TTC549 (cell line): ENCODE measurements at regions not wholly inside any gene's neighbourhood (a gene's known extent, or its start where the extent isn't known, plus 50 kb on each side); places are given as distances from the start of the nearest gene placed in this dataset.

ENCODE experiments used
- FAIRE-seq: peaks from 2 replicates; lab custom pipeline; 2012; peaks lifted over from hg19 to GRCh38; lab: Jason Lieb, UNC

DNA sequence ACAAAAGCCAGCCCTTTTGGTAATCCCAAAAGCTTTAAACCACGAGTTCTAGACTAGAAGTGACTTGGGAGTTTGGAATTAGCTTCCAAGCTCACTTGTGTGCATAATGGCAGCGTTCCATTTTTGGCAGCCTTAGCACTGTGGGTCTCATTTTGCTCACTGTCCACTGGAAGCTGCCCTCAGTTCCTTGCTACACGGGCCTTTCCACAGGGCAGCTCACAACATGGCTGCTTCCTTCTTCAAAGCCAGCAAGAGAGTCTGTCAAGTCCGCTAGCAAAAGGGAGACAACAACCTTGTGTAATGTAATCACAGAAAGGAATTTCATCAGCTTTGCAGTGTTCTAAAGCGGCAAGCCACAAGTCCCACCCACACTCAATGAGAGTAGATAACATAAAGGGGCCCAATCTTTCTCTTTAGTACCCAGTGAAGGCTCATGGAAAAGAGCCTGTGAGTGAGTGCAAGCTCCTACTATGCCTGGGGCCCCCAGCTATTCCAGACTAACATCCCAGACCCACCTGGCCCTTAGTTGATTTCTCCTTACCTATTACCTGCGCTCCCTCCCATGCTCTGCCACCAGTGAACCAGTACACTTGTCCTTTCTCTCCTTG lies 168.5 kb upstream of the FOXN2 start:
- no peak for FAIRE-seq

DNA sequence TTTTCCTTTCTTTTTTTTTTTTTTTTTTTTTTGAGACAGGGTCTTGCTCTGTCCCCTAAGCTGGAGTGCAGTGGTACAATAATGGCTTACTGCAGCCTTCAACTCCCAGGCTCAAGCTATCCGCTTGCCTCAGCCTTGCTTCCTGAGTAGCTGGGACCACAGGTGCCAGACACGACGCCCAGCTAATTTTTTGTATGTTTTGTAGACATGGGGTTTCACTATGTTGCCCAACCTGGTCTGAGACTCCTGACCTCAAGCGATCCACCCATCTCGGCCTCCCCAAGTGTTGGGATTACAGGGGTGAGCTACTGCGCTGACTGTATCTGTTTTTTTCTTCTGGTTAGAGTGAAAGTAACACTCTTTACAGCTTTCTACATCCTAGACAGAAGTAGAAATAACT lies 167.9 kb upstream of the FOXN2 start:
- FAIRE-seq = no peak

DNA sequence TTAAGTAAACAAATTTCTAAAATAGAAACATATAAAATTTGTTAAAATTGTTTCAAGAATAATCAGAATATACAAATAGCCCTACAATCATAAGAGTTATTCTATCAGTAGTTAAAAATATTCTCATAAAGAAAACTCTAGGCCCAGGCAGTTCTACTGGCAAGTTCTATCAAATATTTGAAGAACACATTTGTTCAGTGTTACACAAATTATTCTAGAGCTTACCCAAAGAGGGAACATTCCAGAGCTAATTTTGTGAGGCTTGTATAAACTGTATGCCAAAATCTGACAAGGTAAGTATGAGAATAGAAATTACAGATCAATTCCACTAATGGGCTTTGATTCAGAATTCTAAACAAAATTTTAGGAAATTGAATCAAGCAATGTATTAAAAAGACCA lies 166.8 kb upstream of the FOXN2 start:
- peak; percentile 38 for FAIRE-seq

DNA sequence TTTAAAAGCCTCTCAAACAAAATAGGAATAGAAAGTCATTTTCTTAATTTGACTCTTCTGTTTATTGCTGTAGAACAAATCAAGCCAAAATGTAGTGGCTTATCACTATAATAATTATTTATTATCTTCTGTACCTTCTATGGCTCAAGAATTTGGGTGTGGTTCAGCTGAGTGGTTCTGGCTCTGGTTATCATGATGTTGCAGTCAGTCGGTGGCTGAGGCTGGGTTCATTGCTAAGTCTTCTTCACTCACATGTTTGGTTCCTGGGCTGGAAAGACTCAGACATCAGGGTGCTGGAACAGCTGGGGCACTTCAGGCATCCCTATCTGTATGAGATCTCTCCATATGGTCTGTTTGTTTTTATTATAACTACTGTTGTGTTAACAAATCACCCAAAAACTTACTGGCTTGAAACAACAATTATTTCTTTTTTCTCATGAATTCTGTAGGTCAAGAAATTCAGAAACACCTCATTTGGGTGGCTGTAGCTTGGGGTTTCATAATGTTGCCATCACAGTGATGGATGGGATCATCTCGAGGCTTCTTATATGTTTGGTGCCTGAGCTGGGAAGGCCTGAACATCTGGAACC lies 165.5 kb upstream of the FOXN2 start:
- no peak for FAIRE-seq

DNA sequence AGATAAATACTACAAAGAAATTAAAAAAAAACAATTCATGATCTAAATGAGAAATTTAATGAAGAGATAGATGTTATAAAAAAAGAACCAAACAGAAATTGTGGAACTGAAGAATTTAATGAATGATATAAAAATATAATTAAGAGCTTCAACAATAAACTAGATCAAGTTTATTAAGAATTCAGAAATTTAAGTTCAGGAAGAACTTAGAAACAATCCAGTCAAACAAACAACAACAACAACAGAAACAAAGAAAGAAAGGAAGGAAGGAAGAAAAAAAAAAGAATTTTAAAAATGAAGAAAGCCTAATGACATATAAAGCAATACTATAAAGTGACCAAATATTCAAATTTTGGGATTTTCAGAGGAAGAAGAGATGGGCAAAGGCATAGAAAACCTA lies 157.3 kb upstream of the FOXN2 start:
- peak; percentile 69 for FAIRE-seq

DNA sequence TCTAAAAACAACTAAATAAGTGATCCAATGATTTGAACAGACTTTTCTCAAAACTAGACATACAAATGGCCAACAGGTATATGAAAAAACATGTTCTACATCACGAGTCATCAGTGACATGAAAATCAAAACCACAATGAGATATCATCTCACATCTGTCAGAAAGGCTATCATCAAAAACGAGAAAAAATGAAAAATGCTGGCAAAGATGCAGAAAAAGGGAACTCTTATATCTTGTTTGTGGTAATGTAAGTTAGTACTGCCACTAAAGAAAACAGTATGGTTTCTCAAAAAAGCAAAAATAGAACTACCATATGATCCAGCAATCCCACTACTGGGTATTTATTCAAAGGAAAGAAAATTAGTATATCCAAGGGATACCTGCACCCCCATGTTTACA lies 152.9 kb upstream of the FOXN2 start:
- no peak for FAIRE-seq

DNA sequence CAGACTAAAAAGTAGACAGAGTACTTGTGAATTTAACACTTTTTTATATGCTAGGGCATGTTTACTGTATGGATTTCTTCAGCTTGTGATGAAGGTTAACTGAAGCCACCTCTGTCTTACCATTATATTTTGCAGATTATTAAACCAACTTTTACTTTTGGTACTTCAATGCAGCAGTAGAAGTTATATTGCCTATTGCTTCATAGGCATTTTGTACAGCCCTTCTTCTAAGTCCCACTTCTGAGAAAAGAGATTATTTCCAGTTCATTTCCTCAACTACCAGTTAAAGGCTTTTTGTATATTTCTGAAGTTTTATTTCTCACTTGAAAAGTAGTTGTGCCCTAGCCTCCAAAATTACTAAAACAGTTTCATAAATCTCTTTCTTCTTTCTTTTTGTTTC lies 151.7 kb upstream of the FOXN2 start:
- FAIRE-seq = no peak

DNA sequence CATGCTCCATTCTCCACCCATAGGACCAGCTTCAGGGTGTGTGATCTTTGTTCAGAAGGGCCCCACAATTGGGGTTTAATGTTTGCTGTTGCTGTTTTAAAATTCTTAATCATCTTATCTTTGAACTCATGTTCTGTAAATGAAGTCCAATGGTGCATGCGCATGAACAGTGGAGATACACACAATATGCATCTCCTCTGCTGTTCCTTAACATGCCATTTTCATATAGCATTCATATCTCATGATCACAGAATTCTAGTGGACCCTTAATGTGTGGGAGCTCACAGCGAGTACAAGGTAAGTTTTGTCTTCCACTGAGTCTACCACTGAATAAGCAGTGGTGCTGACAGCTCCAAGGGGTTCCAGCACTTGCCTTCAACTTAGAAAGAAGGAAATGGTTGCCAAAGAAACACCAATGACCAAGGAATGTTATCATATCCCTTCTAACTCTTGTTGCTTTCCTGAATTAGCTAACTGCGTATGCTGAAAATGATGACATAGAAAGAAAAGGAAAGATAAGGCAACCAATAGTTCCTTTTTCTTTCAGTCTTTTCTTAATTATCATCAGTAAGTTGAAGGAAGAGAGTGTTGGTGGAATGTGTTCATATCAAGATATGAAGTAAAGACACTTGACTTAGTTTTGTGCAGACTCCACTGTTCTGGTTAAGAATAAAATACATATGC lies 149.3 kb upstream of the FOXN2 start:
- no peak for FAIRE-seq

DNA sequence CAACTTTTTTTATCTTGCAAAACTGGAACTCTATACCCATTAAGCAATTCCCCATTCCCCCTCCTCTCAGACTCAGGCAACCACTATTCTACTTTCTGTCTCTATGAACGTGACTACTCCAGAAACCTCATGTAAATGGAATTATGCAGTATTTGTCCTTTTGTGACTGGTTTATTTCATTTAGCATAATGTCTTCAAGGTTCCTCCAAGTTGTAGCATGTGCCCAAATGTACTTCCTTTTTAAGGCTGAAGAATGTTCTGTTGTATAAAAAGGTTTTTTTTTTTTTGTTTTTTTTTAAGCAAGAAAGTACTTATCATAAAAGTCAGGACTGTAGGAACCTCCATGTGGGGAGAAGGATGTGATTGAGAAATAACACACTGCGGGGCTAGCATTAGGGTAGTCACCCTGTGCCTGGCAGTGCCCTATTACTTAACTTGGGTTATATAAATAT lies 145.3 kb upstream of the FOXN2 start:
- no peak for FAIRE-seq

DNA sequence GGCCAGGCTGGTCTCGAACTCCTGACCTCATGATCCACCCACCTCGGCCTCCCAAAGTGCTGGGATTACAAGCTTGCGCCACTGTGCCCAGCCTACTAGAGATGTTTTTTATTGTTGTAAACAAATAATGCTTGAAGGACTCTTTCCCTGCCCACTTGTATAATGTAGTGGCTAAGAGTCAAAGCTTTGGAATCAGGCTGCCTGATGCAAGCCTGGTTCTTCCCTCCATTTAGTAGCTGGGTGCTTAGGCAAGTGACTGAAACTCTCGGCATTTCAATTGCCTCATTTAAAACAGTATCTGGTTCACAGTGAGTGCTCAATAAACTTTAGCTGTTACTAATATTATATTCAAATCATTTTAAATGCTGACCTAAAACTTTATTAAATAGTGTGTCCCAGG lies 144.2 kb upstream of the FOXN2 start:
- FAIRE-seq = no peak

DNA sequence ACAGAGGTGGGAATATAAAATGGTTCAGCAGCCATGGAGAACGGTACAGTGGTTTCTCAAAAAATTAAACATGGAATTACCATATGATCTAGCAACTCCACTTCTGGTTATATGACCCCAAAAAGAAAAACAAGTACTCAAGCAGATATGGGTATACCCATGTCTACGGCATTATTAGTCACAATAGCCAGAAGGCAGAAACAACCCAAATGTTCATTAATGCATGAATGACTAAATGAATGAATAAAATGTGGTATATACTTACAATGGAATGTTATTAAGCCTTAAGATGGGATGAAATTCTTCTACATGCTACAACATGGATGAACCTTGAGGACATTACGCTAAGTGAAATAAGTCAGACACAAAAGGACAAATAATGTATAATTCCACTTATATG lies 141.3 kb upstream of the FOXN2 start:
- FAIRE-seq = no peak

DNA sequence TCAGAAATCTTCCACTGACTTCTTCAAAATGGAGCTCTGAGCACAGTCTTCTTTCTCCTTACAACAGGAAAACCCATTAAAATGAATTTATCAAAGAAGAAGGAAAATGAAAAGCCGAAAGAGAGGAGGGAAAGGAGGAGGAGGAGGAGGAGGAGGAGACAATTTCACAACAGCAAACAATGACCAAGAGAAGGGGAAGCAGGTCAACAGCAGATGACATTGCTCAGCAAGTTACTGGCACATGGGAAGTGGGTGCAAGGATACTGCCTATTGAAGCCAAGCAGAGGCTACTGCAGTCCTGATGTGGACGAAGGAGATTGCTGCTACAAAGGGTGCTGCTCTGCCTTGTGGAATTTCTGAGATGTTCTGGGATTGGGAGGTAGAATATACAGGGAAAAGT lies 140.0 kb upstream of the FOXN2 start:
- no peak for FAIRE-seq

DNA sequence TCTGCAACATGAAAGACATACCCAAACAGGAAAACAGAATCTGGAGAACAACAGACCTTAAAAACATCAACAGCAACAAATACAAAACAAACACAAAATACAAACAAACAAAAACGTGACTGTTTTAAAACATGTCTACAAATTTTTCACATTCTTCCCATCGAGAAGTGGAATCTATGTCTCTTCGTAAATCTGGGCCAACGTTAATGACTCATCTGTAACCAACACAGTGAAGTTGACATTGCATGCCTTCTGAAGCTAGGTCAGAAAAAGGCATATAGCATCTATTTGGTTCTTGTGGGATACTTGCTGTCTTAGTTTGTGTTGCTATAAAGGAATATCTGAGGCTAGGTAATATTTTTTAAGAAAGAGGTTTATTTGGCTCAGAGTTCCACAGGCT lies 139.2 kb upstream of the FOXN2 start:
- FAIRE-seq = no peak

DNA sequence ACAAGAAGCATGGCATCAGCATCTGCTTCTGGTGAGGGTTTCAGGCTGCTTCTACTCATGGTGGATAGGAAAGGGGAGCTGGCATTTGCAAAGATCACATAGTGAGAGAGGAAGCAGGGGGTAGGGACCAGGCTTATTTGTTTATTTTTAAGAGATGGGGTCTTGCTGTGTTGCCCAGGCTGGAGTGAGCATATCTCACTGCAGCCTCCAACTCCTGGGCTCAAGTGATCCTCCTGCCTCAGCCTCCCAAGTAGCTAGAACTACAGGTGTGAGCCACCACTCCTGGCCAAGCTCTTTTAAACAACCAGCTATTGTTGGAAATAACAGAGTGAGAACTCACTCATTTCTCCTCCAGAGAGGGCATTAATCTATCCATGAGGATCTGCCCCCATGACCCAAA lies 138.8 kb upstream of the FOXN2 start:
- no peak for FAIRE-seq

DNA sequence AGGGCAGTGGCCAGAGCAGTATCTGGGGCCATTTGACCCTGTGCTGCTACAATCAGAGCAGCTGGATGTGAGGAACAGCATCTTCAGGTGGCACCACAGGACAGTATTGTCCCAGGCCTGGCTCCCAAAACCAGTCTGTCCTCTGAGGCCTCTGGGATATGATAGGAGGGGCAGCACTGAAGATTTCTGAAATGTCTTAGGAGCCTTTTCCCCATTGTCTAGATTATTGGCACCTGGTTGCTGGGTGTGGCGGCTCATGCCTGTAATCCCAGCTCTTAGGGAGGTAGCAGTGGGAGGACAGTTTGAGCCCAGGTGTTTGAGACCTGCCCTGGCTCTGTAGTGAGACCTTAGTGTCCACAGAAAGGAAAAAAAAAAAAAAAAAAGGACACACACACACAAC lies 137.6 kb upstream of the FOXN2 start:
- no peak for FAIRE-seq

DNA sequence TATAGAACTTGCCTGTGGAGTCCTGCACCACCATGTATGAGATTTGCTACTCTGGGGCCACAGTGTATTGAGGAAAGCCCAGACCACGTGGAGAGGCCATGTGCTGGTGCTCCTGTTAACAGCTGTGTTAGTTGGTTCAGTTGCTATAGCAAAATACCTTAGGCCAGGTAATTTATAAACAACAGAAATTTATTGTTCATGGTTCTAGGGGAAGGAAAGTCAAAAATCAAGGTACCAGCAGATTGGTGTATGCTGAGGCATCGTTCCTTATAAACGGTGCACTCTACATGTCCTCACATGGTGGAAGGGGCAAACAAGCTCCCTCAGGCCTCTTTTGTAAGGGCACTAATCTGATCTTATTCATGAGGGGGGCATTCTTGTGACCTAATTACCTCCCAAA lies 135.9 kb upstream of the FOXN2 start:
- no peak for FAIRE-seq

DNA sequence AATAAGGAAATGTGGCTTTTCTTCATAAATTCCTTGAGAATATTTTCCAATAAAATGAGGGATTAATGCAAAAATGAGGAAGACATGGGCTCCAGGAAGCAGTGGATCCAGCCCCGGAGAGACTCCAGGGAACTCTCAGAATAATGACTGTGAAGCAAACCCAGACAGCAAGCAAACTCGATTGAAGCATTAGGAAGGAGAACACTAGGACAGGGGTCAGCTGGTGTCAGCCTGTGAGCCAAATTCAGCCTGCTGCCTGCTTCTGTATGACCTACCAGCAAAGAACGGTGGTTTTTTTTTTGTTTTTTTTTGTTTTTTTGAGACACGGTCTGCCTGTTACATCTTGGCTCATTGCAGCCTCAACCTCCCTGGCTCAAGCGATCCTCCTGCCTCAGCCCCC lies 133.9 kb upstream of the FOXN2 start:
- FAIRE-seq = no peak

DNA sequence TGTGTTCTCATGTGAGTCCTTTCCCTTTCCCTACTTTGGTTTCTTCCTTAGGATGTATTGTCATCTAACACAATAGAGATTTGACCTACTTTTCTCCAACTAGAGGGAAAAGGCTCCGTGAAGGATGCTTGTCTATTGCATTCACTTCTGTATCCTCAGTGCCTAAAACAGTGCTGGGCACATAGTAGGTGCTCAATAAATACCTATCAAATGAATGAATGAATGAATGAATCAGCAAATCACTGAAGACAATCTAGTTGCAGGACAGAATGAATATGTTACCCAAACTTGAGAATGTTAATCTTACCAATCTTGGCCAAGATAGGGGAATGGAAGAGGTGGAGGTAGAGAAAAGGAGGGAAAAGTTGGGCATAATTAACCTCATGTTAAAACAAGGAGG lies 131.2 kb upstream of the FOXN2 start:
- FAIRE-seq = no peak

DNA sequence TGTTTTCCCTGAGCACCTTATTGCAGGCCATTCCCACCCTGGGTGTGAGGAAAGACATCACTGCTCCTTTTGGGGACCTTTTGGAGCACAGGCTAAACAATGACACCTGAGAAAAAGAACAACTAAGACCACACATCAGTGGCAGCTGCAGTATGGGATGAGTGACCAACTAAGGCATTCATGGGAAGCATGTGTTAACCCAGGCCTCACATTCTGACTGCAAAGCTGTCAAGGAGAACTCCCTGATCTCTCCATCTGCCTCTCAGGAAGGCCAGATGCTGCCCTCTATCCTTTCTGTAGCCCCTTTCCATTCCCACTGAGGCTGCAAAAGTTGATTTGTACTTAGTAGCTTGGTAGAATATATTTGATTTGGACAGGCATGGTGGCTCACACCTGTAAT lies 130.5 kb upstream of the FOXN2 start:
- no peak for FAIRE-seq

DNA sequence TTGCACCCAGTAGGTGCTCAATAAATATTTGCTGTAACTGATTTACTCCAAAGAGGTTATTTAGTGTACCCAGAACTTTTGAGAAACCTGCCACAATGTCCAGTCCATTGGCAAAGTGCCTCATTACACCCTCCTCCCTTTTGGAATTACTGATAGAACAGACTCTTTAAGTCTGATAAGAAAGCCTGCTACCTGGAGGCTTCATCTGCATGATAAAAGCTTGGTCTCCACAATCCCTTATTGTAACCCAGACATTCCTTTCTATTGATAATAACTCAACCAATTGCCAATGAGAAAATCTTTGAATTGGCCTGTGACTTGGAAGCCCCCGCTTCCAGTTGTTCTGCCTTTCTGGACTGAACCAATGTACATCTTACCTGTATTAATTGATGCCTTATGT lies 127.0 kb upstream of the FOXN2 start:
- no peak for FAIRE-seq

DNA sequence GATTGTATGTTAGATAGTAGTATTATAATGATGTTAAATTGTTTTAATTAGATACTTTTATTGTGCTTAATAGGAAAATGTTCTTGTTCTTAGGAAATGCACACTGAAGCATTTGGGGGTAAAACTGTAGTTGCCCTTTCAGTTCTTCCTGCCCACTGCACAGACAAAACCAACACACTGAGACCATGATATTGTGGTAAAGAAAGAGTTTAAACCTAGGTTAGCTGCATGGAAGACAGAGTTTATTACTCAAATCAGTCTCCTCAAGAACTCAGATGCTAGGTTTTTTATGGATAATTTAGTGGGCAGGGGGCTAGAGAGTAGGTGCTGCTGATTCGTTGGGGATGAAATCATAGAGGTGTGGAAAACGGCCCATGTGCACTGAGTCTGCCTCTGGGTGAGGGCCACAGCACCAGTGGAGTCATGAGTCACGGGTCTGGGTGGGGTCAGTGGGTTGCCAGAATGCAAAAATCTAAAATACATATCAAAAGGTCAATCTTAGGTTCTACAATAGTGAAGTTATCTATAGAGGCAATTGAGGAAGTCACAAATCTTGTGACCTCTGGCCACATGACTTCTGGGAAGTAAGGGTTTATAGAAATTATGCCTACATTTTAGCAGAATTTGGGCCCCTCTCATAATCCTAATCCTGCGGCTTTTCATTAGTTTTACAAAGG lies 124.8 kb upstream of the FOXN2 start:
- no peak for FAIRE-seq

DNA sequence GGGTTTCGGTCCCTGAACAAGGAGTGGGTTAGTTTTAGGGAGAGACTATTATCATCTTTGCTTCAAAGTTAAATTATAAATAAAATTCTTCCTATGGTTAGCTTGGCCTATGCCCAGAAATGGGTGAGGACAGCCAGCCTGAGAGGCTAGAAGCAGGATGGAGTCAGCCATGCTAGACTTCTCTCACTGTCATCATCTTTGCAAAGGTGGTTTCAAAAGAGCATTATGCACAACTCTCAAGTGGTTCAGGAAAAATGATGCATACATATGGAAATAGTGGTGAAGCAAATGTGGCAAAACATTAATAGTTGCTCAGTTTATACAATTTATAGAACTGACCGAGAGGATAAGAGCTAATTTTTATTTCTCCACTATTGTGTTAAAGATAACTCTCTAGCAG lies 124.3 kb upstream of the FOXN2 start:
- FAIRE-seq = no peak

DNA sequence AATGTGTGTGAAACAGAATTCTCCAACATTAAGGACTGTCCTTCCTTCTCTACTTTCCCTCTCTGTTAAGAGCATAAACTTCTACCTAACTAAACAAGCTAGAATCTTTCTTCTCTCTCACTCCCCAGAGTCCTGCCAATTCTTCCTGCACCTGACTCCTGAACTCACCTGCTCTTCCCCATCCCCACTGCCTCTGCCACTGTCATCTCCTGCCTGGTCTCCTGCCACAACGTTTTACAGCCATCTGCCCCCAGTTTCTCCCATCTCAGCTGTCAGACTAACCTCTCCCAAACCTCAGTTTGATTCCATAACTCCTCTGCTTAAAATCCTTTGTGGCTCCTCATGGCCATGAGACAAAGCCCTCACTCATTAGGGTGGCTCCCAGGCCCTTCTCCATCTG lies 119.8 kb upstream of the FOXN2 start:
- no peak for FAIRE-seq

DNA sequence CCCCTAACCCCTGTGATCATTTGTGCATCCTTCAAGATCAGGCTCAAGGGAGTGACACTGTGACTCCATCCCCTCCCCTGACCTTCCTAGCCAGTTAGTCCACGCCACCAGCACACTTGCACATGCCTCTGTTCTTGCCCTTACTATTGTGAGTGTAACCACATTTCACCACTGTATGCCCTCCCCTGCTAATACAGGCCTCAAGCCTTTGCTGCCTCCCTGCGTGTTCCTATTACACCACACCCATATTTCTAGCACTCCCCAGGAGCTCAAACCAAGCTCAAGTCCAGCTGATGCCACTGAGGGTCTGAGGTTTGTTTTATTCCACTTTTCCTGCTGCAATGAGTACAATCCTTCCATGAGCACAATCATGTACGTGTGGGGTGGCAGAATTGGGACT lies 119.3 kb upstream of the FOXN2 start:
- no peak for FAIRE-seq
